PC-3 (cell line): ENCODE measurements at regions not wholly inside any gene's neighbourhood (a gene's known extent, or its start where the extent isn't known, plus 50 kb on each side); places are given as distances from the start of the nearest gene placed in this dataset.

Experiments
- CTCF ChIP-seq: fragments of 300-600 bp; sonication (generic); conservative IDR thresholded peaks from 2 replicates; pipeline ENCODE4 v1.5.1; 2017; ENCODE audit warnings: antibody characterized with exemption, low read depth, mild to moderate bottlenecking, low read length
- EZH2 ChIP-seq: fragments of 300-600 bp; sonication (generic); IDR thresholded peaks from one replicate; pipeline ENCODE4 v1.6.1; 2017; ENCODE audit warnings: antibody characterized with exemption, mild to moderate bottlenecking, low read length; ENCODE audit not compliant: unreplicated experiment
- EZH2phosphoT487 ChIP-seq: fragments of 300-600 bp; sonication (generic); IDR thresholded peaks from 2 replicates; pipeline ENCODE4 v1.6.1; 2018; ENCODE audit warnings: mild to moderate bottlenecking, antibody characterized with exemption, low read length, borderline replicate concordance

GRCh38 chr2:199591826-199592225 lies 134.1 kb upstream of the SATB2 start:
- no peak for TF ChIP-seq CTCF
- no peak for TF ChIP-seq EZH2phosphoT487
- TF ChIP-seq EZH2, result no peak
